ENCODE measurements at regions not wholly inside any gene's neighbourhood (a gene's known extent, or its start where the extent isn't known, plus 50 kb on each side); places are given as distances from the start of the nearest gene placed in this dataset.
A peak's percentile ranks its signal among the peaks of the same experiment; 100 is the strongest.

- TF ChIP-seq CTCF (IDR thresholded peaks at IDR 0.05) = no peak
- Histone ChIP-seq H3K4me1 (no peaks in the 10 kb centered on the region), H3K27ac (no peak overlapping the region), H3K36me3 (no peaks in the 10 kb centered on the region), H3K27me3 (no peaks in the 10 kb centered on the region), H3K9me3 (no peaks in the 10 kb centered on the region), H3K4me3 (no peak overlapping the region)
- no peak for DNase-seq (ENCODE audit: low spot score)
Measured at GRCh38 chr13:60214213-60215055, 50.7 kb upstream of the DIAPH3 start.

GRCh38 chr13:60220072-60220471 is 56.3 kb upstream of the DIAPH3 start:
- no peak overlapping the region for H3K4me3 ChIP-seq
- DNase-seq (ENCODE audit: low spot score) = no peak
- no peaks in the 10 kb centered on the region for H3K27me3 ChIP-seq
- no peaks in the 10 kb centered on the region for H3K9me3 ChIP-seq
- no peaks in the 10 kb centered on the region for H3K36me3 ChIP-seq
- no peak for TF ChIP-seq CTCF (IDR thresholded peaks at IDR 0.05)
- no peaks in the 10 kb centered on the region for H3K4me1 ChIP-seq
- no peak overlapping the region for H3K27ac ChIP-seq

- no peak for DNase-seq (ENCODE audit: low spot score)
- Histone ChIP-seq H3K27me3 (no peaks in the 10 kb centered on the region), H3K9me3 (no peaks in the 10 kb centered on the region), H3K36me3 (no peaks in the 10 kb centered on the region), H3K27ac (no peak overlapping the region), H3K4me3 (no peak overlapping the region), H3K4me1 (no peaks in the 10 kb centered on the region)
- no peak for TF ChIP-seq CTCF (IDR thresholded peaks at IDR 0.05)
Measured at GRCh38 chr13:60221581-60221980, 57.9 kb upstream of the DIAPH3 start.

DNA sequence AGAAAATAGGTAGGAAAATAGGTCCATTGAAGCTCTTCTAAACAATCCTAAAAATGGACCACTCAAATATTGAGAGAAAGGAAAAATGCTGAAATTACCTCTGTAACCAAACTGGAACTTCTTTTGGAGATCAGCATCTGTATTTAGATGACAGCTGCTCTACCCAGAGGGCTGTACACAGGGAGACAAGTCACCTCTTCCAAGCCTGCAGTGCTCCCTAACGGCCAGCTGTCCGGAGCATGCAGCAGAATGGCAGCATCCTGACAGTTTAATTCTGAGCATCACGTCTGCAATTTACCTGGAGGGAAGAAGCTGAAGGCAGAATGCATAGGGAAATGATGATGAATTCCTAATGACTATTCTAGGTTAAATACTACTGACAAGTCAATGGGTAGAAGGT is 62.8 kb upstream of the DIAPH3 start:
- H3K36me3 ChIP-seq = no peaks in the 10 kb centered on the region
- no peaks in the 10 kb centered on the region for H3K9me3 ChIP-seq
- no peak overlapping the region for H3K27ac ChIP-seq
- peak in 1 of 2 donors; percentile 48 for TF ChIP-seq CTCF (IDR thresholded peaks at IDR 0.05)
- DNase-seq (ENCODE audit: low spot score) = no peak
- no peak overlapping the region for H3K4me3 ChIP-seq
- H3K4me1 ChIP-seq = peaks cover 0 to 4% of the 10 kb centered on the region in 2 donors
- H3K27me3 ChIP-seq = no peaks in the 10 kb centered on the region

DNA sequence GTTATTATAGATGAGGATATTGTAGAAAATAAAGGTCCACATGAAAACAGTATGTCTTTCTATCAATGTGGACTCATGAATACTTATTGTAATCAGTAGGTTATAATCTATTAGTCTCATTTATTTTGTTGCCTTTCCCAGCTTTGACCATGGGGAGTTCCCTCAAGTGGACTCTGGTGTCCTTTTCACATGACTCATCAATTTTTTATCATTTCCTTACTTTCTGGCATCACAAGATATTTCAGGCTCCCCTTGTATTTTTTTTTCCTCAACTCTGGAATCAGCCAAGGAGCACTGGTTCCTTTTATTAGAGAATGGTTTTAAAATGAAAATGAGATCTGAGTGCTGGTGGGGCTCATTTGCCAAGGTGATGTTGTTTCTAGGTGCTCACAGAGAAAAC is 63.4 kb upstream of the DIAPH3 start:
- DNase-seq (ENCODE audit: low spot score) = no peak
- no peak for TF ChIP-seq CTCF (IDR thresholded peaks at IDR 0.05)
- Histone ChIP-seq H3K9me3 (no peaks in the 10 kb centered on the region), H3K27ac (no peak overlapping the region), H3K4me3 (no peak overlapping the region), H3K27me3 (no peaks in the 10 kb centered on the region), H3K4me1 (peaks cover 0 to 4% of the 10 kb centered on the region in 2 donors), H3K36me3 (no peaks in the 10 kb centered on the region)

Measured in right atrium auricular region (tissue), 2 donors.